WERI-Rb-1 (cell line): ENCODE measurements at regions not wholly inside any gene's neighbourhood (a gene's known extent, or its start where the extent isn't known, plus 50 kb on each side); places are given as distances from the start of the nearest gene placed in this dataset.
"Not testable (repeated sequence)": the region's sequence is repeated elsewhere in the genome, so short reads cannot be mapped to it uniquely, and the experiment has no call there.

Experiments
- DNase-seq: peaks from one replicate; pipeline ENCODE4 v3.0.0-alpha.2; 2020
- H3K27ac ChIP-seq: fragments of 250-450 bp; sonication (Bioruptor Pico); 2 replicates; pipeline ENCODE4 v1.5.1; 2020; ENCODE audit warnings: mild to moderate bottlenecking, moderate library complexity
- H3K27me3 ChIP-seq: fragments of 250-450 bp; sonication (Bioruptor Pico); 2 replicates; pipeline ENCODE4 v1.5.1; 2021; ENCODE audit warnings: mild to moderate bottlenecking, low read depth, moderate library complexity; ENCODE audit not compliant: insufficient read depth, severe bottlenecking
- H3K36me3 ChIP-seq: fragments of 250-450 bp; sonication (Bioruptor Pico); 2 replicates; pipeline ENCODE4 v1.5.1; 2020; ENCODE audit warnings: mild to moderate bottlenecking, moderate library complexity
- H3K4me3 ChIP-seq: 2 replicates; pipeline ENCODE4 v1.5.1; 2011; ENCODE audit warnings: low read depth, mild to moderate bottlenecking, control low read depth, low read length
- H3K9me3 ChIP-seq: fragments of 250-450 bp; sonication (Bioruptor Pico); 2 replicates; pipeline ENCODE4 v1.5.1; 2021; ENCODE audit warnings: mild to moderate bottlenecking, moderate library complexity; ENCODE audit not compliant: severe bottlenecking
- TF ChIP-seq, protein P1 (sequence below): IDR thresholded peaks from 2 replicates; pipeline ENCODE4 v1.5.1; 2011; ENCODE audit warnings: low read depth, mild to moderate bottlenecking, control low read depth, inconsistent platforms, low read length

DNA sequence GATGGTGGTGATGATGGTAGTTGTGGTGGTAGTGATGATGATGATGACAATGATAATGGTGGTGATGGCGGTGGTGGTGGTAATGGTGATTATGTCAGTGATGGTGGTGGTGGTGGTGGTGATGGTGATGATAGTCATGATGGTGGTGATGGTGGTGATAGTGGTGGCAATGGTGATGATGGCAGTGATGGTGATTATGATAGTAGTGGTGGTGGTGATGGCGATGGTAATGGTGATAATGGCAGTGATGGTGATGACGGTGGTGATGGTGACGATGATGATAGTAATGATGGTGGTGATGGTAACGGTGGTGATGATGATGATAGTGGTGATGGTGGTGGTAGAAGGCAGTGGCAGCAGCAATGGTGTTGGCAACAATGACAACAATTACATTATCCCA, 55.3 kb downstream of the RBFOX3 start:
- Histone ChIP-seq H3K27ac (no peak overlapping the region), H3K4me3 (no peak overlapping the region), H3K27me3 (no peaks in the 10 kb centered on the region), H3K9me3 (peaks cover 12% of the 10 kb centered on the region), H3K36me3 (peaks cover 7% of the 10 kb centered on the region; the same call in 1 of the 2 replicates)
- no peak for DNase-seq
- TF ChIP-seq, protein P1, sequence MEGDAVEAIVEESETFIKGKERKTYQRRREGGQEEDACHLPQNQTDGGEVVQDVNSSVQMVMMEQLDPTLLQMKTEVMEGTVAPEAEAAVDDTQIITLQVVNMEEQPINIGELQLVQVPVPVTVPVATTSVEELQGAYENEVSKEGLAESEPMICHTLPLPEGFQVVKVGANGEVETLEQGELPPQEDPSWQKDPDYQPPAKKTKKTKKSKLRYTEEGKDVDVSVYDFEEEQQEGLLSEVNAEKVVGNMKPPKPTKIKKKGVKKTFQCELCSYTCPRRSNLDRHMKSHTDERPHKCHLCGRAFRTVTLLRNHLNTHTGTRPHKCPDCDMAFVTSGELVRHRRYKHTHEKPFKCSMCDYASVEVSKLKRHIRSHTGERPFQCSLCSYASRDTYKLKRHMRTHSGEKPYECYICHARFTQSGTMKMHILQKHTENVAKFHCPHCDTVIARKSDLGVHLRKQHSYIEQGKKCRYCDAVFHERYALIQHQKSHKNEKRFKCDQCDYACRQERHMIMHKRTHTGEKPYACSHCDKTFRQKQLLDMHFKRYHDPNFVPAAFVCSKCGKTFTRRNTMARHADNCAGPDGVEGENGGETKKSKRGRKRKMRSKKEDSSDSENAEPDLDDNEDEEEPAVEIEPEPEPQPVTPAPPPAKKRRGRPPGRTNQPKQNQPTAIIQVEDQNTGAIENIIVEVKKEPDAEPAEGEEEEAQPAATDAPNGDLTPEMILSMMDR: no peak

DNA sequence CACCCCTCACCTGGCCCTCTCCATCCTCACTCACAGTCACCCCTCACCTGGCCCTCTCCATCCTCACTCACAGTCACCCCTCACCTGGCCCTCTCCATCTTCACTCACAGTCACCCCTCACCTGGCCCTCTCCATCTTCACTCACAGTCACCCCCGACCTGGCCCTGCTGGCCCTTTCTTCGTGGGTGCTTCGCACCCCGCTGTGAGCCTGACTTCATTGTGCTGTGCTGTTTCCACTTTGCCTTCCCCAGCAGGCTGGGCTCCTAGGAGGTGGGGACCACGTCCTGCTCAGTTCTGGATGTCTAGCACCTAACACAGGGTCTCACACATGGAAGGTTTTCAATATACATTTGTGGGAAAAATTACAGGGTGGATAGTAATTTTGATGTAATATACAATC, 56.5 kb downstream of the RBFOX3 start:
- H3K4me3 ChIP-seq, H3K27me3 ChIP-seq, DNase-seq, H3K36me3 ChIP-seq, H3K27ac ChIP-seq: not testable (repeated sequence)
- H3K9me3 ChIP-seq: peaks cover 12% of the 10 kb centered on the region

DNA sequence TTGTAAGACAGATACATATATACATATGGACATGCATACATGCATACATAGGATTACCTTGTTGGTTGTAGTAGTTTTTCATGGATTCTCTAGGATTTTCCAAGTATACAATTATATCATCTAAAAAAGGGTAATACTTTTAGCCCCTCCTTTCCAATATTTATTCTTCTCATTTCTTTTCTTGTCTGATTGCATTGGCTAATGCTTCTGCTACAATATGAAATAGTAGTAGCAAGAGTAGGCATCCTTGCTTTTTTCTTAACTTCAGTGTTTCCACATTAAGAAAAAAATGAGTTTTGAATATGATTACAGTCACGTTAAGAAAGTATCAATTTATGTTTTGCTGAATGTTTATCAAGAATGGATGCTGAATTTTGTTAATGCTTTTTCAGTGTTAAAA, 58.0 kb downstream of the RBFOX3 start:
- H3K27me3 ChIP-seq: no peaks in the 10 kb centered on the region
- H3K4me3 ChIP-seq: no peak overlapping the region
- H3K27ac ChIP-seq: no peak overlapping the region
- peaks cover 7% of the 10 kb centered on the region for H3K36me3 ChIP-seq
- TF ChIP-seq, protein P1: no peak
- H3K9me3 ChIP-seq: peaks cover 12% of the 10 kb centered on the region
- DNase-seq: no peak

DNA sequence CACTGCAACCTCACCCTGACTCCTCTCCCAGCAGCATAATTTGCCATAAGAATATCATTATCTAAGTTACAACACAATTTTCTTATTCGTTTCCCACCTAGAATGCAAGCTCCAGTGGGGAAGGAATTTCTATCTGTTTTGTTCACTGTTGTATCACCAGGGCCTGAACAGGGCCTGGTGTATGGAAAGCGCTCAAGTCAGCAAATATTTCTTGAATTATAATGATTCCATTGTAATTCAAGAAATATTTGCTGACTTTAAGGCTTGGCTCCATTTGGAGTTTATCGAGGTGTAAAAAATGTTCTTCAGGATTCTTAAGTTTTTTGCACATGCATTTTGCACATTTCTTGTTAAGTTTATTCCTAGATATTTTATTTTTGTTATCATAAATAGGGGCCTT, 58.4 kb downstream of the RBFOX3 start:
- no peak overlapping the region for H3K27ac ChIP-seq
- peaks cover 7% of the 10 kb centered on the region for H3K36me3 ChIP-seq
- H3K9me3 ChIP-seq: peaks cover 12% of the 10 kb centered on the region
- no peak for DNase-seq
- H3K4me3 ChIP-seq: no peak overlapping the region
- no peaks in the 10 kb centered on the region for H3K27me3 ChIP-seq
- TF ChIP-seq, protein P1: no peak

DNA sequence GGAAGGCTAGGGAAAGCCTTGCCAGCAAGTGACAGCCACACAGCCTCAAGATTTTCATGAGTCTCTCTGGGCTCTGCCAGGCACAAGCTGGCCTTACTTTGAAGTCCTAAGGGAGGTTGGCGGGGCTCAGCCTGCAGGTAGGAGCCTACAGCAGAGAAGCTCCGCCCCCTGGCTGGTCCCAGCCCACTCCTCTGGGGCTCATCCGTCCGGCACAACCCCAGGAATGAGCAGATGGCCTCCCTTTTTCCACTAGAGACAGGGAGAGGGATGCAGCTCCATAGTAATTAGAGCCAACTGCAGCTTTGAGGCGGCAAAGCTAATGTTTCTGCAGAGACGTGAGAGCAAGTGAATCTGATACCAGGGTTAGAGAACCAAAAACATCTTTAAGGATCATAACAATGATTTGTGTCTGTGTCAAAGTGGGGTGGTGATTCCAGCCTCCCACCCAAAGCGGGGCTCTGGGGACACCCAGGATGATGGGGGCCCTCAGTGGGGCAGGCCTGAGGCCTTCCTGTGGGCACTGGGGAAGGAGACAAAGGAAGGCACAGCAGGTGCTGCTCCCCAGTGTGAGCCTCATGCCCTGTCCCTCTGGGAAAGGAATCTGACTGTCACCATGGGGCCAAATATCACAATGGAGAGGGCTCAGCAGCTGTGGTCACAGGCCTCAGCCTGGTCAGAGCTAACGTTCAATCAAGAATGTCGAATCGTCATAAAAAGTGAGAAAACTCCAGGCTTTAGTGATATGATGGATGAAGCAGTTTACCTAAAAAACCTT, 61.5 kb downstream of the RBFOX3 start:
- TF ChIP-seq, protein P1: no peak
- no peaks in the 10 kb centered on the region for H3K27me3 ChIP-seq

DNA sequence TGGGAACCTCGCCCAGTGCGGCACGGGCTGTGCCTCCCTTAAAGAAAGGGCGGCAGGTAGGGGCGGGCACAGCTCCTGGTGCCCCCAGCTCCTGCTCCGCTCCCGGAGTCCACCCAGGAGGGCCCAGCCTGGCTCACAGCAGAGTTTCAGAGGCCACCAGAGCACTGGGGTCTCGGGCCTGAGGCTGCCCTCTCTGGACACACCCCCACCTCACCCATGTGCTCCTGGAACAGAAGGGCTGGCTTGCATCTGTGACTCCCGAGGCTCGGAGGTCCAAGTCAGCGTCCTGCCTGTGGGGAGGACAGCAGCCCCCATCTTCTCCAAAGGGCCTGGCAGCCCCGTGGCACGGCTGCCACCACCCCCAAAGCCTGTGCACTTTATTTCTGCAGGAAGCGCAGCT, 62.7 kb downstream of the RBFOX3 start:
- Histone ChIP-seq H3K4me3 (no peak overlapping the region), H3K27me3 (no peaks in the 10 kb centered on the region), H3K36me3 (no peaks in the 10 kb centered on the region; the same call in none of the 2 replicates), H3K9me3 (peaks cover 8% of the 10 kb centered on the region), H3K27ac (no peak overlapping the region)
- TF ChIP-seq, protein P1: no peak
- DNase-seq: no peak

More for the DNA sequence above, 61.5 kb downstream of the RBFOX3 start:
- Histone ChIP-seq H3K4me3 (no peak overlapping the region), H3K27ac (peak overlapping the region; percentile 80), H3K9me3 (peaks cover 12% of the 10 kb centered on the region), H3K36me3 (no peaks in the 10 kb centered on the region; the same call in none of the 2 replicates)
- peak; percentile 94 for DNase-seq
